Hematopoietic multipotent progenitor cell treated with erythropoietin and hydrocortisone succinate and interleukin-3 and kit ligand, for 4 days (in vitro differentiated cells): ENCODE measurements at regions not wholly inside any gene's neighbourhood (a gene's known extent, or its start where the extent isn't known, plus 50 kb on each side); places are given as distances from the start of the nearest gene placed in this dataset.

Experiments used
- DNase-seq: peaks from one replicate; pipeline ENCODE4 v3.0.0-alpha.2; 2015

DNA sequence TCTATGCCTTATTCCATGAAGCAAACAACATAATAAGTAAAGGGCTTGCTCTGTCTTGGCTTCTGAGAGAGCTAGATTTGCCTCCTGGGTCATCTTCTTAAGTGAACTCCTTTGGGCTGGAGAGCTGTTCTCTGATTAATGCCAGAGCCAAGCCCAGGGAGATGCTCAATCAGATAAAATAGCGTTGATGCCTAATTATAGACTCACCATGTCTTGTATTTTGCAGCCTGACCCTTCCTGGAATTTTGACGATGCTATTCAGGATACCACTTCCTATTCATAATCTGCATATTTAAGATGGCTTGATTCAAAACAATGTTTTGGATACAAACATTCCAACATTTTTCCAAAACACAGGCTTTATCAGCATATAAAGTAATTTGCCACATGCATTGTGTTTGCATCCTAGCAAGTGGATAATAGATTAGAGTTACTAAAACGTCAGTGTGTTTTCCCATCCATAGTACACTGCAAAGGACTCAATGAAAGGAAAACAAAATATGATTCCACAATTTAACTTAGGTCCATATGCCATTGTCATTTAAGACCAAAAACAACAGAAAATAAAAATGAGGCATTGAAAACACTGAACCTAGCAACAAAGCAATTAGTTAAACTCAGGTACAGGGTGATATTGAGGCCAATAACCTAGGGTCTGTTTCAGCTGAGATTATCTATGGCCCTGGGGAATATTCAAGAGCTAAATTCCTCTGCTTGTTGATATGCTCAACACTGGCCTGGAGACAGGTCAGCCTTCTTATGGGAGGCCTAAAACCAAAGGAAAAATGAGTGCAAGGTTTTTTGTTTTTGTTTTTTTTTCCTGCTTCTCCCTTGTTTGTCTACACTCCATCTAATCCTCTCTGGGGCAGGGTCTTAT is 184.2 kb upstream of the FOXN3 start:
- no peak for DNase-seq

- DNase-seq = no peak
Measured at GRCh38 chr14:89600029-89600428, 183.0 kb upstream of the FOXN3 start.

- peak; percentile 56 for DNase-seq
Measured at GRCh38 chr14:89598548-89599186, 181.6 kb upstream of the FOXN3 start.

GRCh38 chr14:89592961-89593360 is 175.9 kb upstream of the FOXN3 start:
- no peak for DNase-seq

GRCh38 chr14:89589400-89590118 is 172.5 kb upstream of the FOXN3 start:
- peak; percentile 43 for DNase-seq

GRCh38 chr14:89588840-89589296 is 171.8 kb upstream of the FOXN3 start:
- DNase-seq = no peak

GRCh38 chr14:89588016-89588415 is 171.0 kb upstream of the FOXN3 start:
- no peak for DNase-seq

- DNase-seq = no peak
Measured at GRCh38 chr14:89587136-89587420, 170.0 kb upstream of the FOXN3 start.

DNA sequence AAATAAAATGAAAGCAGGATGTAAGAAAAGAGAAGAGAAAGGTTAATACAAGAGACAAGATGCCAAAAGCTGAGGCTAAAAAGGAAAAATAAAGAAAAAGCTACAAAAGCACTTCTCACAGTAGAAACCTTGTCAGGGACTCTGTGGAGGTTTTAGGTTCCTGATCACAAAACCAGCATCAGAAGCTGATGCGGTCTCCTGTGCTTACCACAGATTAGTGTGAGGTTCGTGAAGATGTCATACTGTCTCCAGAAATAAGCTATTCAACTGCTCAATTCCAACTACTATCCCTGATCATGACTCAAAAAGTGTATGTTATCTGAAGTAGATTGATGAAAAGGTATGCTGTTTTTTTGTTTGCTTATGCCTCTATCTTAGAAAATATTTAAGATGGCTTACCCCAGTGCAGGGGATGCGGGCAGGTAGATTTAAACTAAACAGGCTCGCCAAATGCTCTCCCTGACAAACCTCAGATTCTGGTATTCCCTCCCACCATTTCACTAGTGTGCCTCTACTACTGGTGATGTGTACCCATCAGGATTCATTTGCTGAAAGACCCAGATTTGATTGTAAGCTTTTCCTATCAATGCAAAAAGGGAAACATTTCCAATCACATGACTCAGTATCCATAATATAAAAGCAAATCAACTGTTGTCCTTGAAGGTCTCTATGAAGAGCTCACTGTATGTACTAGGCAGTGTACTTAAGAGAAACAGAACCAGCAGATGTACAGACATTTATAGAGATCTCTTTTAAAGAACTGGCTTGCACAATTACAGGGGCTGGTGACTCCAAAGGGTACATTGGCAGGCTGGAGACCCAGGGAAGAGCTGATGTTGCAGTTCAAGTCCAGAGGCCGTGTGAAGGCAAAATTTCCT is 169.5 kb upstream of the FOXN3 start:
- DNase-seq = no peak

DNA sequence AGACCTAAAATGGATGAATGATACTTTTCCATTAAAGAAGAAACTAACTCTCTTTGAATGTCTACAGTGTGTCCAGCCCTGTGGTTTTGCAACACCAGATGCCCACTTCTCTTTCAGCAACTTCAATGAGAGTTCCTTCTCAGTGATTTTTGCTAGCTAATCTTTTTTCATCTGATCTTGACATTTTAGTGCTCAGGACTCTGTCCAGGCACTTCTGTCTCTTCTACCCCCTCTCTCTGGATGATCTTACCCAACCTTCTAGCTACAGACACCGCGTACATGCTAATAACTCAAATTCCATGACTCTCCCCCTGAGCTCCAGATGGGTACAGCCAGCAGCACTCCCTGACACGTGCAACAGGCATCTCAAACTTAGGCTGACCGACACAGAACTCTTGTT is 161.1 kb upstream of the FOXN3 start:
- DNase-seq = no peak

DNA sequence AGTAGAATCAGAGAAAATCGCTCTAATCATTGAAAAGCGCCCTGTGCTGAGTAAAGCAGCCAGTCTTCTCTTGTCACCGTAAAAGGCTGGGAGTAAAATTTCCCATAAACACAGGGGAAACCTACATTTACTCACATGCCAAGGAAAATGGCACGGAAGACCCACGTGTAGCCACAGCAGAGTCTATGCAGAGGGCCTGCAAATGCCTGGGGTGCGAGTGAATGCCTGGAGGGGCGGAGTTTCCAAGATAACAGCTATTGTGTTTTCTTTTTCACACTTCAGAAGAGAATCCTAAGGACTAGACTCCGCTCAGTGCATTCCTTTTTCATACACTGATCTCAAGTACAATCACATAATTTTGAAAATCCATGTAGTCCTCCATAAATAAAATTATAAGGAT is 159.9 kb upstream of the FOXN3 start:
- DNase-seq = peak; percentile 68

DNA sequence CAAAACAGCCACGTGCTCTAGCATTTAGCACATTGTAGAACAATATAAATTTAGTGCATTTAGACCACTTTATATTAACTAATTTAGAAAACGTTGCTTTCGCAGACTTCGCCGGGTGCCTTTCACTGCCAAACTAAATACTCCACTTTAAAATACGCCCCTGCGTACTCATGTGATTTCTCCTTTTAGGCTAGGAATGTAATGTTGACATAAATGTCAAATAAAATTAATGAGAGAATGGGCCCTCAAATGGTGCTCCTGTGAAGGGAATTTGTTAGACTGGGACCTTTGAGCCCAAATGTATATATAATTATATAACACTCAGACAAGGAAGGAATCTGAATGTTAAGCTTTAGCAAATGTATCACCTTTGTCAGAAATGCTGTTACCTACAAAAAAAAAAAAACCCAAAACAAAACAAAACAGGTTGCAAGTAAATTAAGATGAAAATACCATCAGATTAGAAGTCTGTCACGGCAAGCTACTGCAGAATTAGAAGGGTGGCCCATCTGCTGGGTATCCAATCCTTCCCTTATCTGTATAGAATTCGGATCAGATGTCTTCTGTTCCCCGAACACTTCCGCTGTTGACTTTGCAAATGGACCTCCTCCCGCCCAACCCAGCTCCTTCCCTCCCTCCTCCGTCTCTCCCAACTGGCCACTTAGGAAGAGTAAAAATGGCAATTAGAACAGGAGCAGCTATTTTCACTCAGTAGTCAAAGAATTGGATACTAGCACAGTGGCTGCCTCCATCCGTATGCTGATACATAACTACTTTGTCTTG is 159.3 kb upstream of the FOXN3 start:
- no peak for DNase-seq

DNA sequence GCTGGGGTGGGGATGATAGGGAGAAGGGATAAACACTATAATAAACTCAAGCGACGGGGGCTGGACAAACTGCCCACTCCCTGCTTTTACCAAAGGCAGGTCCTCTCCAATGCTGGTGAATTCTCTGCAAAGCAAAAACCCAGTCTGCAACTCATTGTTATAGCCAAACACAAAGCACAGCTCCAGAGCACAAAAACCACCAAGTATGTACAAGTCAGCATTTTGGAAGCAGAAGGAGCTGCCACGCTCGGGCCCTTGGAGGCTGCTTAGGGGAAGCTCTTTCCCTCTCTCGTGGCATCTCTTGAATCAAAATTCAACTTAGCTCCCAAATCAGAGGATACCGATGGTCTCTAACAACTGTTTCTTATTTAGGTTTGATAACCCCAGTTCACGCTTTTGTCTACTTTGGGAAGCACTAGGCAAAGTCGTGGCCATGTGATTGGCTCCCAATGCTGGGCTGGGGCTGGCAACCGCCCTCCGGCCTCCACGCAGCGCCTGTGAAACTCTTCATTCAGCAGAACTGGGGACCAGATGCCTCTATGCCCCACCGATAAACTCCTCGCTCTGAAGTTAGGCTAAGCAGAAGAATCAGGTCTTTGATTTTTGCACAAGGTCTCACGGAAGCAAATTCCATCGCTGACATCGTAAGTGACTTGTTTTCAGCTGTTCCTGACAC is 158.5 kb upstream of the FOXN3 start:
- no peak for DNase-seq

DNA sequence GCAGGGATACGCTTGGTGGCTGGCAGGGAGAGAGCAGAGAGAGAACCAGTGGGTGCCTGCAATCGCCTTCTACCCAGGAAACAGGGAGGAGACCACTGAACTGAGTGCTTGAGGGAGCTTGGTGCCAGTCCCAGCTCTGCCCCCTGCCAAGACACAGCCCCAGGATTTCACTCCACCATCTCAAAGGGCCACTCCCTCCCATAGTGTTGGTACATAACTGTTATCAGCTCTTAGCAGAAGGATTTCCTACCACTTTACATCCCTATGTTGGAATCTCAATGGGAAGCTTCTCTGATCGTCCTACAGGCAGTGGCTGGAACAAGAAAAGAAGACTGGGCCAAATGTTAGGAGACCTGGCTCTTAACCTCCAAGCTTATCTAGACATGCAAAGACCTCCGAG is 157.4 kb upstream of the FOXN3 start:
- DNase-seq = peak; percentile 42

DNA sequence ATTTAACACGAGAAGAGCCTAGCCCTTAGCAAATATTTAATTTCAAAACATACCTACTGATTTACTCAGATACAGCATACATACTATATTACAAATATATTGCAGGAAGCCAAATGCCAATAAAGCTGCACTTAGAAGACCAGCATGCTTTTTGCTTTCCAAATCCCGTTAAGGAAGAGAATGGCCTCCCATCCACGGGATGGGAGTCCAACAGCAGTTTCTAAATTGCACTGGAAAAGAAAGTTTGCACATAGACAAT is 156.3 kb upstream of the FOXN3 start:
- no peak for DNase-seq

DNA sequence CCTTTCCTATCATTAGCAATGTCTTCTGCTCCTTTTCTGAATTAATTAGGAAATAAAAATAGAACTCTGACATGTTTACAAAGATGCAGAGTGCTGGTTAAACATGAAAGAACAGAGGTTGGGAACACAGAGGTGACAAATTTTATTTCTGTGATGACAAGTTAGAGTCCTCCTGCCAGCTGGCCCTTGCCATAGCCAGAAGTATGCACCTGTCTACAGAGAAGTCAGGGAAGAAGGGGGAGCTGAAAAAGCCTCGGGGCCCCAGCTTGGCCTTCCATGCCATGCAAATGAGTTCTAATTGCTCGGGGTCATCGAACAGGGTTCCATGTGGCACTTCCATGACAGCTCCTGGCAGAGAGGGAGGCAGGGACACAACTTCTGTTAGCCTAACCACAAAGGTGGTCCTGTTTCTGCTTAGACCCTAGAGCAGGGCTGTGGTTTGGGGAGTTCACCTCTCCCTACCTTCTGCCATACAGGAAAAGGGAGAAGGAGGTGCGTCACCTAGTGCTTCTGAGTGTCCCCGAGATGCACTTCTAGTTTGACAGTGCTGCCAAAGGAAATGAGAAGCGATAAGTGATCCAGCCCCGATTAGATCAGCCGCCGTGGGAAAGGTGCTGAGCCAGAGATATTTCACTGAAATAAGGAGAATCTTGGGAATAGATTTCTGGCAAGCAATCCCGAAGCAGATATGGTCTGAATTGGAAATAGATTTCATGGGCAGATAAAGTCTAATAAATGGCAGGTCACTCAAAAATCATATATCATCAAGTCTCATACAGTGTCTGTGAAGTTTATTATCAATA is 155.8 kb upstream of the FOXN3 start:
- DNase-seq = no peak

DNA sequence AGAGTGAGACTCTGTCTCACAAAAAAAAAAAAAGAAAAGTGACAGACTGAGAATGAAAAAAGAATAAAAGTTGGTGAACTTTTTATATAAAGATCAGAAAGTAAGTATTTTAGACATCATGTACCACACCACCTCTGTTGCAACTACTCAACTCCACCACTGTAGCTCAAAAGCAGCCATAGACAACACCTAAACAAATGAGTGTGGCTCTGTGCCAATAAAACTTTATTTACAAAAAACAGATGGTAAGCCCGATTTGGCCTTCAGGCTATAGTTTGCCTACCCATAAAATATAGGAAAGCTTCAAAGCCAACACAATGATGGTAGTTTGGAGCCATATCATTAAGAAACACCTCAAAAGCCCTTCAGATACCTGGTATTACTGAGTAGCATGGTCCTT is 154.5 kb upstream of the FOXN3 start:
- DNase-seq = no peak

- peak; percentile 23 for DNase-seq
Measured at GRCh38 chr14:89566644-89567415, 149.8 kb upstream of the FOXN3 start.

DNA sequence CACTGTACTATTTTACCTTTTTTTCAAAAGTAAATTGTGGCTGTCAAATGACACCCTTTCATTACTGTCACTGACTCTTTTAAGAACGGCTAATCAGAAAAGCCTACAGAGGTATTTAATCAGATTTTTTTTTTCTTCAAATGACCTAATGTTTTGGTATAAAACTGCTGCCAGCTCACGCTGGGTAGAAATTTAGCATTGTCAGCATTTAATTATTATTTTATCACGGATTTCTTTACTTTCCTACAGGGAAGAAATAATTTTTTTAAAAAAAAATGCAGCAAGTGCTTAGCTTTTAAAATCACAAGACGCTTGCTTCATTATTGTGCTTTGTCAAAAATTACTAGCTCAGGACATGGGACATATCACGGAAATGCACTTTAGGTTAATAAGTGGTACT is 149.1 kb upstream of the FOXN3 start:
- DNase-seq = no peak

- DNase-seq = no peak
Measured at GRCh38 chr14:89565607-89566006, 148.6 kb upstream of the FOXN3 start.
